ENCODE measurements at regions not wholly inside any gene's neighbourhood (a gene's known extent, or its start where the extent isn't known, plus 50 kb on each side); places are given as distances from the start of the nearest gene placed in this dataset.

- FAIRE-seq (no peak), ATAC-seq (peak in 1 of 2 experiments; percentile 61; a peak in 2 of 6 replicates), DNase-seq (ENCODE audit: low read depth in 1 of 2, low spot score in 1 of 2) (peak in 1 of 2 experiments; percentile 17)
- TF ChIP-seq HEYL (CRISPR knock-in tag; IDR thresholded peaks at IDR 0.05) (no peak), NPAS2 (CRISPR knock-in tag; IDR thresholded peaks at IDR 0.05; ENCODE audit: borderline replicate concordance) (no peak), HOXB5 (CRISPR knock-in tag; IDR thresholded peaks at IDR 0.05) (no peak), MAX (IDR thresholded peaks at IDR 0.05) (no peak), ZNF302 (CRISPR knock-in tag; IDR thresholded peaks at IDR 0.05) (no peak), KDM5A (IDR thresholded peaks at IDR 0.05) (no peak)
- WGBS (ENCODE audit: missing lambda C conversion rate), result 46% methylated on average over 2 of the region's 2 CpGs
- ChIA-PET CTCF (no interaction called here), POLR2A (no interaction called here)
- no peak overlapping the region for H3K4me3 ChIP-seq
- no peaks in the 10 kb centered on the region for H3K9me3 ChIP-seq
- no peaks in the 10 kb centered on the region for H3K4me1 ChIP-seq
- H3K27ac ChIP-seq, result no peak overlapping the region
- H3K4me2 ChIP-seq, result no peak overlapping the region
Measured at GRCh38 chr1:195580988-195581387, 1027.3 kb downstream of the KCNT2 start.

- ATAC-seq (no peak), DNase-seq (ENCODE audit: low read depth in 1 of 2, low spot score in 1 of 2) (no peak), FAIRE-seq (no peak)
- Histone ChIP-seq H3K27ac (no peak overlapping the region), H3K9me3 (no peaks in the 10 kb centered on the region), H3K4me2 (no peak overlapping the region), H3K4me1 (no peaks in the 10 kb centered on the region), H3K4me3 (no peak overlapping the region)
- TF ChIP-seq JUNB (IDR thresholded peaks at IDR 0.05), result no peak
- TF ChIP-seq RARB (CRISPR knock-in tag; IDR thresholded peaks at IDR 0.05), result no peak
- no peak for TF ChIP-seq E2F6 (IDR thresholded peaks at IDR 0.05; ENCODE audit: borderline replicate concordance, low read depth)
- no peak for TF ChIP-seq HDAC2 (IDR thresholded peaks at IDR 0.05)
- no peak for TF ChIP-seq MYC (IDR thresholded peaks at IDR 0.05; ENCODE audit: borderline replicate concordance, low read length)
- TF ChIP-seq CEBPB (IDR thresholded peaks at IDR 0.05), result no peak
- no peak for TF ChIP-seq ZFP36 (IDR thresholded peaks at IDR 0.05; ENCODE audit: borderline replicate concordance, partially characterized antibody)
- no peak for TF ChIP-seq NFE2L2 (conservative IDR thresholded peaks at IDR 0.05; ENCODE audit: low read length)
- TF ChIP-seq EHF (CRISPR knock-in tag; IDR thresholded peaks at IDR 0.05), result no peak
- WGBS (ENCODE audit: missing lambda C conversion rate), result 33% methylated on average over 2 of the region's 2 CpGs
- ChIA-PET CTCF (no interaction called here), POLR2A (no interaction called here)
Measured at GRCh38 chr1:195577748-195578147, 1030.5 kb downstream of the KCNT2 start.

- POLR2A ChIA-PET, result no interaction called here
- FAIRE-seq, result no peak
- ATAC-seq, result no peak
- H3K27ac ChIP-seq, result no peak overlapping the region
- H3K4me3 ChIP-seq, result no peak overlapping the region
- no peaks in the 10 kb centered on the region for H3K4me1 ChIP-seq
- no peaks in the 10 kb centered on the region for H3K9me3 ChIP-seq
- CTCF ChIA-PET, result no interaction called here
- DNase-seq (ENCODE audit: low read depth in 1 of 2, low spot score in 1 of 2), result no peak
- no peak for TF ChIP-seq PBX3 (IDR thresholded peaks at IDR 0.05)
- no peak for TF ChIP-seq CHD2 (IDR thresholded peaks at IDR 0.05; ENCODE audit: low read length, partially characterized antibody)
- TF ChIP-seq REST (IDR thresholded peaks at IDR 0.05), result no peak
- no peak for TF ChIP-seq EP300 (IDR thresholded peaks at IDR 0.05)
- no peak for TF ChIP-seq USF2 (IDR thresholded peaks at IDR 0.05)
- no peak for TF ChIP-seq NPAS2 (CRISPR knock-in tag; IDR thresholded peaks at IDR 0.05; ENCODE audit: borderline replicate concordance)
- no peak for TF ChIP-seq NFE2L2 (conservative IDR thresholded peaks at IDR 0.05; ENCODE audit: low read length)
- TF ChIP-seq ZC3H11A (IDR thresholded peaks at IDR 0.05), result no peak
- no peak for TF ChIP-seq MAX (IDR thresholded peaks at IDR 0.05)
- no peak for TF ChIP-seq CBX2 (IDR thresholded peaks at IDR 0.05; ENCODE audit: borderline replicate concordance, low read depth)
- TF ChIP-seq RARB (CRISPR knock-in tag; IDR thresholded peaks at IDR 0.05), result no peak
- no peak for TF ChIP-seq FOSB (CRISPR knock-in tag; IDR thresholded peaks at IDR 0.05)
- TF ChIP-seq MAFK (IDR thresholded peaks at IDR 0.05; ENCODE audit: partially characterized antibody), result no peak
- TF ChIP-seq RNF2 (IDR thresholded peaks at IDR 0.05; ENCODE audit: borderline replicate concordance, low read depth), result no peak
- no peak for TF ChIP-seq CTCF (IDR thresholded peaks at IDR 0.05)
- no peak overlapping the region for H3K4me2 ChIP-seq
Measured at GRCh38 chr1:195576641-195577040, 1031.6 kb downstream of the KCNT2 start.

Measured in A549 (cell line).